ENCODE measurements at regions not wholly inside any gene's neighbourhood (a gene's known extent, or its start where the extent isn't known, plus 50 kb on each side); places are given as distances from the start of the nearest gene placed in this dataset.

DNA sequence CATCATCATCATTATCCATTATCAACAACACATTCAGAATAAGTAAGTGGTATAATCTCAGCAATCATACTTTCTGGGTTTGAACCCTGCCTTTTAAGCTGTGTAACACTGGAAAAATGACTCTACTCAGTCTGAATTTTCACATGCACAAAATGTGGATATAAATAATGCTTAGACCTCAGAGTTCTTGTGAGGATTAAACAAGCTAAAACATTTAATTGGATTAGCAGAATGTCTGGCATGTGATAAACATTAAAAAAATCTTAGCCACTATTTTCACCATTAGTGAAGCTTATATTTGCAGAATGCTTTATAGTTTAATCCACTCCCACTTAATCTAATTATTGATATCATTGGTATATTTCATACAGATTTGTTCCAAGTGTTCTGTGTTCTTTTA is 412.3 kb downstream of the RFC3 start:
- H3F3A ChIP-seq (ENCODE audit: low read depth): no peaks in the 10 kb centered on the region
- no peaks in the 10 kb centered on the region for H3K9me2 ChIP-seq (replicated peaks; ENCODE audit: low read depth, low read length)
- H3K9me3 ChIP-seq (ENCODE audit: insufficient read depth, low read depth, low read length): peaks cover 4% of the 10 kb centered on the region; the same call in 1 of the 2 replicates
- H3K4me1 ChIP-seq (ENCODE audit: insufficient read depth, low read length, poor library complexity, severe bottlenecking): no peaks in the 10 kb centered on the region
- no peak overlapping the region for H2AFZ ChIP-seq (ENCODE audit: low read length)
- no peaks in the 10 kb centered on the region for H4K20me1 ChIP-seq (ENCODE audit: insufficient read depth, low read length, poor library complexity, severe bottlenecking)
- H3K27me3 ChIP-seq (ENCODE audit: insufficient read depth, low read length, poor library complexity, severe bottlenecking): no peaks in the 10 kb centered on the region
- H3K4me2 ChIP-seq (ENCODE audit: low read depth, low read length, poor library complexity, severe bottlenecking): no peak overlapping the region
- no peak overlapping the region for H3K4me3 ChIP-seq (ENCODE audit: low read length, poor library complexity, severe bottlenecking)
- no peak overlapping the region for H3K9ac ChIP-seq (ENCODE audit: low read depth, low read length, poor library complexity, severe bottlenecking)
- no peak for TF ChIP-seq EZH2phosphoT487 (IDR thresholded peaks at IDR 0.05; ENCODE audit: borderline replicate concordance)
- TF ChIP-seq, protein P1, sequence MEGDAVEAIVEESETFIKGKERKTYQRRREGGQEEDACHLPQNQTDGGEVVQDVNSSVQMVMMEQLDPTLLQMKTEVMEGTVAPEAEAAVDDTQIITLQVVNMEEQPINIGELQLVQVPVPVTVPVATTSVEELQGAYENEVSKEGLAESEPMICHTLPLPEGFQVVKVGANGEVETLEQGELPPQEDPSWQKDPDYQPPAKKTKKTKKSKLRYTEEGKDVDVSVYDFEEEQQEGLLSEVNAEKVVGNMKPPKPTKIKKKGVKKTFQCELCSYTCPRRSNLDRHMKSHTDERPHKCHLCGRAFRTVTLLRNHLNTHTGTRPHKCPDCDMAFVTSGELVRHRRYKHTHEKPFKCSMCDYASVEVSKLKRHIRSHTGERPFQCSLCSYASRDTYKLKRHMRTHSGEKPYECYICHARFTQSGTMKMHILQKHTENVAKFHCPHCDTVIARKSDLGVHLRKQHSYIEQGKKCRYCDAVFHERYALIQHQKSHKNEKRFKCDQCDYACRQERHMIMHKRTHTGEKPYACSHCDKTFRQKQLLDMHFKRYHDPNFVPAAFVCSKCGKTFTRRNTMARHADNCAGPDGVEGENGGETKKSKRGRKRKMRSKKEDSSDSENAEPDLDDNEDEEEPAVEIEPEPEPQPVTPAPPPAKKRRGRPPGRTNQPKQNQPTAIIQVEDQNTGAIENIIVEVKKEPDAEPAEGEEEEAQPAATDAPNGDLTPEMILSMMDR (conservative IDR thresholded peaks at IDR 0.05; ENCODE audit: low read length): no peak
- H3K36me3 ChIP-seq (ENCODE audit: insufficient read depth, low read length): no peaks in the 10 kb centered on the region
- H3K79me2 ChIP-seq (ENCODE audit: insufficient read depth, low read length): no peaks in the 10 kb centered on the region

DNA sequence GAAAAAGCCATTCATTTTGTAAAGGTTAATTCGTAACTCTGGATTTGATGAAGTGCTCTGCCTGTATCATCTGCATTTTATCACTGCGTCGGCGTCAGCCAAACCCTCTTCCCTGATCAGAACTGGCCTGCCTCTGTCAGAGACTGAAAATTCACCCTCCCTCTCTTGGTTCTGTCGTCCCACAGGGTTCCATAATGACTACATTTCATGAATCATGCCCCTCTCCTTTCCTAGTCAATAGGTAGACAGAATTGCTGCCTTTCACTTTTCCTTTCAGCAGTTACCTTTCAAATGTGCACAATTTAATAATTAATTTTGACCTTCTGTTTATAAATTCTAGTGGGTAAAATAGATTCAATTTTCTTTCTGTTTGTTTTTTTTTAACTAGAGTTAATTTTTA is 423.4 kb downstream of the RFC3 start:
- no peaks in the 10 kb centered on the region for H3K4me1 ChIP-seq (ENCODE audit: insufficient read depth, low read length, poor library complexity, severe bottlenecking)
- H4K20me1 ChIP-seq (ENCODE audit: insufficient read depth, low read length, poor library complexity, severe bottlenecking): no peaks in the 10 kb centered on the region
- no peaks in the 10 kb centered on the region for H3K27me3 ChIP-seq (ENCODE audit: insufficient read depth, low read length, poor library complexity, severe bottlenecking)
- no peaks in the 10 kb centered on the region for H3K36me3 ChIP-seq (ENCODE audit: insufficient read depth, low read length)
- H3K9ac ChIP-seq (ENCODE audit: low read depth, low read length, poor library complexity, severe bottlenecking): no peak overlapping the region
- no peak overlapping the region for H2AFZ ChIP-seq (ENCODE audit: low read length)
- H3F3A ChIP-seq (ENCODE audit: low read depth): no peaks in the 10 kb centered on the region
- H3K79me2 ChIP-seq (ENCODE audit: insufficient read depth, low read length): no peaks in the 10 kb centered on the region
- H3K9me3 ChIP-seq (ENCODE audit: insufficient read depth, low read depth, low read length): no peaks in the 10 kb centered on the region
- no peak overlapping the region for H3K4me3 ChIP-seq (ENCODE audit: low read length, poor library complexity, severe bottlenecking)
- H3K4me2 ChIP-seq (ENCODE audit: low read depth, low read length, poor library complexity, severe bottlenecking): no peak overlapping the region
- no peaks in the 10 kb centered on the region for H3K9me2 ChIP-seq (replicated peaks; ENCODE audit: low read depth, low read length)
- TF ChIP-seq, protein P1 (conservative IDR thresholded peaks at IDR 0.05; ENCODE audit: low read length): no peak
- no peak for TF ChIP-seq EZH2phosphoT487 (IDR thresholded peaks at IDR 0.05; ENCODE audit: borderline replicate concordance)

DNA sequence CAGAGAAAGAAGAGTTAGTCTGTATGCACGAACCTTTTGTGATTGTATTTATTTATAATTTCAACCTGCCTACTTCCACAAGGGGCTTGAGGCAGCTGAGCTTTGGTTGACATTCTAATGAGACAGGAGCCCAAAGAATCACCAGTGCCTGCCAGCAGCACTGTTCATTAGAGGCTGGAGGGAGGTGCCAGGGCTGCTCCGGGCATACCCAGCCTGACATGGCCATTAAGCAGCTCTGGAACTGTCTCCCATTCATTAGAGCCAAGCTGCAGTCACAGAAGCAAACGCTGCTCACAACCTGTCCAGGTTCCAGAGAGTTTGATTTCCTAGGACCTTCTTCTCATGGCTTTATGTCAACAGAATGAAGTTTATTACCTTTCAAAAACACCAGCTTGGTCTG is 425.5 kb downstream of the RFC3 start:
- Histone ChIP-seq H2AFZ (ENCODE audit: low read length) (no peak overlapping the region), H4K20me1 (ENCODE audit: insufficient read depth, low read length, poor library complexity, severe bottlenecking) (no peaks in the 10 kb centered on the region), H3K9me3 (ENCODE audit: insufficient read depth, low read depth, low read length) (no peaks in the 10 kb centered on the region), H3F3A (ENCODE audit: low read depth) (no peaks in the 10 kb centered on the region), H3K4me2 (ENCODE audit: low read depth, low read length, poor library complexity, severe bottlenecking) (no peak overlapping the region), H3K79me2 (ENCODE audit: insufficient read depth, low read length) (no peaks in the 10 kb centered on the region), H3K9ac (ENCODE audit: low read depth, low read length, poor library complexity, severe bottlenecking) (no peak overlapping the region), H3K4me1 (ENCODE audit: insufficient read depth, low read length, poor library complexity, severe bottlenecking) (no peaks in the 10 kb centered on the region), H3K9me2 (replicated peaks; ENCODE audit: low read depth, low read length) (no peaks in the 10 kb centered on the region), H3K4me3 (ENCODE audit: low read length, poor library complexity, severe bottlenecking) (no peak overlapping the region), H3K36me3 (ENCODE audit: insufficient read depth, low read length) (no peaks in the 10 kb centered on the region), H3K27me3 (ENCODE audit: insufficient read depth, low read length, poor library complexity, severe bottlenecking) (no peaks in the 10 kb centered on the region)
- TF ChIP-seq, protein P1 (conservative IDR thresholded peaks at IDR 0.05; ENCODE audit: low read length): no peak
- no peak for TF ChIP-seq EZH2phosphoT487 (IDR thresholded peaks at IDR 0.05; ENCODE audit: borderline replicate concordance)
